Suprapubic skin (tissue), 3 donors: ENCODE measurements at regions not wholly inside any gene's neighbourhood (a gene's known extent, or its start where the extent isn't known, plus 50 kb on each side); places are given as distances from the start of the nearest gene placed in this dataset.

Source experiments
- CTCF ChIP-seq, 2 donors: fragments of 200-600 bp in 1 of 2; fragments of 450-650 bp in 1 of 2; sonication (generic) in 1 of 2; IDR thresholded peaks; one replicate each; pipeline ENCODE4 v1.5.1; 2016 to 2019; ENCODE audit warnings: antibody characterized with exemption in 2 of 2, mild to moderate bottlenecking in 1 of 2, moderate library complexity in 1 of 2
- EP300 ChIP-seq: sonication (generic); formaldehyde crosslinking; IDR thresholded peaks from one replicate; pipeline ENCODE4 v1.6.1; 2017; ENCODE audit warnings: antibody characterized with exemption
- POLR2A ChIP-seq, 2 donors: fragments of 450-650 bp; IDR thresholded peaks; one replicate each; pipeline ENCODE4 v1.6.1; 2017; ENCODE audit warnings: antibody characterized with exemption in 2 of 2, mild to moderate bottlenecking in 2 of 2, moderate library complexity in 2 of 2

GRCh38 chr10:52915391-52915790, 142.8 kb upstream of the MBL2 start:
- no peak for TF ChIP-seq CTCF (IDR thresholded peaks at IDR 0.05)
- no peak for TF ChIP-seq POLR2A (IDR thresholded peaks at IDR 0.05)
- TF ChIP-seq EP300 = no peak
